HG03108 (cell line): ENCODE measurements at regions not wholly inside any gene's neighbourhood (a gene's known extent, or its start where the extent isn't known, plus 50 kb on each side); places are given as distances from the start of the nearest gene placed in this dataset.
"Not testable (repeated sequence)": the region's sequence is repeated elsewhere in the genome, so short reads cannot be mapped to it uniquely, and the experiment has no call there.

Source experiments
- ATAC-seq: cut with Tn5 transposase; IDR thresholded peaks from one replicate; pipeline ENCODE4 v1.9.1; 2021; ENCODE audit warnings: moderate library complexity; ENCODE audit not compliant: unreplicated experiment

DNA sequence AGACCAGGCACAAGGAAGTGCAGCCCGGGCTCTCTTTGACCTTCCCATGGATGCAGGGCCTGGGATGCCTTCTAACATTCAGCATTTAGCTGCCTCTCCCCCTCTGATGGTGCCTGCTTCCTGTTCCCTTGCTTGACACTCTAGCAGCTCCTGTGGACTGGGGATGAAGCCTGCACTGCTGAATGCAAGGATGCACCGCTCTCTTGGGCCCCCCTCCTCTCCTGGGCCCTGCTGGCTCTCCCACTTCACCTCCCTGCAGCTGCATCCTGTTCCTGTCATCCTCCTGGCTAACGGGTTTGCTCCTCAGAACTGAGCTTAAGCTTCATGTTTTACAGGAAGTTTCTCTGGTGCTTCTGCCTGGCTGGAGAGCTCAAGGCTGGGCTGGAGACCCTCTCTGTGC lies 254.1 kb downstream of the TSN start:
- ATAC-seq: no peak

DNA sequence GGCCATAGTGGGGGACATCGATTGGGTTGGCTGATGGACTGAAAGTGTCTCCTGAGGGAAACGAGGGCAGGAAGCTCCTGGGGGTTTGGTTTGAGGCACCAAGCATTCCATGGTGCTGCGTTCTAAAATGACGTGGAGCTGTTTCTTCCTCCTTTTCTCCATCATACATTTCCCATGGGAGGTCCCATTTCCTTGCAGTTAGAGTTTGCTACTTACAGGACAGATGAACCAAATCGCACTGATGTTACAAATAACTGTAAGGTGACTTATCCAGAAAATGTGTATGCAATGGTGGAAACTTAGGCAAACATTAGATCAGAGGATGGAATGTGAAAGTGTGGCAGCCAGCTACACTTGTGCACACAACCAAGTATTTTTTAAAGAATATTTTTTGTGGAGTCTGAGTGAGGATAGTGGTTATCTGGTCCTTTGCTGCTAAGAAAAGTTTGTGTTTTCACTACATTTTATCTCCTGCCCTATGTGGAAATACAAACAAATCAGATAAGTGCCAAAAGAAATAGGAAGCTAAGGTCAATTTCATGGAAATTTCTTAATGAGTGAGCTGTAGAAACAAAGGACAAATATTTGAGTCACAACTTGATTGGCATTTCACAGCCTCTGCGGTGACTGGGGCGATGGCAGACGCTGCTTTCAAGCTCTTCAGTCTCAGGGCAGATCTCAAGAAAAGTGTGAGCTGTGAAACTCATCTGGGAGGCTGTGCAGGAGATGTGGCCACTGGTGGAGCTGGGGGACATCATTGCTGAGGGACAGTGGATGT lies 256.2 kb downstream of the TSN start:
- no peak for ATAC-seq

DNA sequence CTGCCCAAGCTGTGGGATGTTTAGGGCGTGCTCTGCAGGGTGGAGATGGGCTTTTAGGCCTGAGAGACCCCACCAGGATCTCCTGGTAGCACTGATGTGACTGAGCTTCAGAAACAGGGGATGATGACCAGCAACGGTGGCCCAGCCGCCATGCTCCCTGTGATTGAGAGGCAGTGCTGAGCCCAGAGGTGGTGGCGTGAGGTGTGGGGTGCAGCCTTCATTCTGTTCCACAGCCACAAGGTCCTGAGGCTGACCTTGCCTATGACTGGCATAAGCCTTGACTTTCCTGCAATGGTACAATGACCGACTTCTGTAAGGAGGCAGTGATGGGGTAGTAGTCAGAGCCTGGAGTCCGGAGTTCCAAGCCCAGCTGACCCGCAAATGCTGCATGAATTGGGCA lies 263.3 kb downstream of the TSN start:
- no peak for ATAC-seq

DNA sequence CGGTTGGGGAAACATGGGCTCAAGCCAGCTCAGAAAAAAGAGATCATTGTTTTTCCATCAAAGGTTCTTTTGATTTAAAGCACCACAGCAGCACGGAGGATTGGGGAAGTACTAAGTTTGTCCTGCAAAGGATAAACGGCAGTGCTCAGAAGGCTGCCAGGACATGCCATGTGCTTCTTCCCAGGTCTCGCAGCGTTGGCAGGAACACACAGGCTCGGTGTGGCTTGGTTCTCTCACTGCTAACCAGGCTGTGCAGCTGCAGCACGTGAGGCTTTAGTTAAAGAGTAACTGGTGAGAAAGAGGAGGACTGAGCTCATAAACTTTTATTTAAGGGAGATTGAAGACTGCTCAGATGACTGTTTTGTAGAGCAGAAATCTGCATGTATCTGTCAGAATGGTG lies 264.3 kb downstream of the TSN start:
- ATAC-seq: no peak

DNA sequence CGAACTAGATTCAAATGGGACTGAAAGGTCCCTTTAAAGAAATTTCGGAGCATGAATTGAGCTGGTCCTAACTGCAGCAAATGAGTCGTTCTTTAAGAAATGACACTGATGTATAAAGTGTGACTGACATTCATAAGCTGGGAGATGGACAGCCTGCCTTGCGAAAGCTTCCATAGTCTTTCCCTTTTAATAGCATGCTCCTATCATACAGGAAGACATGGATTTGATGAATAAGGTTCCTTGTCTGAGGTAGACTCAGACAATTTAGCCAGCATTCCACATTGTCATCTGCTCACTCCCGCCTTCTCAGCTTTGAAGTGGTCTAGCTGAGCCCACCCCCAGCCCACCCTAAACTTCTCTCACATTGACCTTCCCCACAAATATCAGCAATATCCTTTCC lies 264.9 kb downstream of the TSN start:
- ATAC-seq: no peak

DNA sequence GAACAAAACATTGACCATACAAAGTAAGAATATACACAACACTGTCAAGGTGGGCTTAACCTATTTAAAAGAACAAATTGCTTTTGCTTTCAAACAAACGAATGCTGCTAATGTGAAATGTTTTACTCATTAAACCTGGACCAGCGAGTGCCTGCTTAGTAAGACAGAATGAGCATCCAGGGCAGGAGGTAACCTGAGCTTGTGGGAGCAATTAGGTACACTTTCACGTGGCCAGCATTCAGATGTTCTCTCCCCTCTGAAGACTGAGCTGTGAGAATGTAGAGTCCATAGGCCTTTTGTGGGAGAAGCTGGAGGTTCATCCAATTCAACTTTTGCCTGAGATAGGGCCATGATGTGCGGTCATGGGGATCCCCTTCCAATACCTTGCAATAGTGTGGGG lies 266.5 kb downstream of the TSN start:
- no peak for ATAC-seq

DNA sequence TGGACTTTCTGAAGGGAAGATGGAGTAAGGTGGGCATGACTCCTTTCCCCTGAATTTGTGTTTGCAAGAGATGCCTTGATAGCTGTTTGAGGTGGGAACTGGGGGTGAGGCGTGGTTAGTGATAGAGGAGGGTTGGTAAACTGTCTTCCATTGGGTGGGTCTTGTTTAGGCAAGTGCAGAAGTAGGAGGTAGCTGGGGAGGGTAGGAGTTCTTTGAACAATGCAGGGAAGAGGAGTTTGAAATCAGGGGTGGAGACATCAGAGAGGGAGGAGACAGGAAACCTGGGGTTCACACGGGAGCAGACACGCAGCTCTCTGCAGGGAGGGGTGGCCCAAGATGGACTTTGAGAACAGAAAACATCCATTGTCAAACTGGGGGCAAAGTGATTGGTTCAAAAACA lies 267.1 kb downstream of the TSN start:
- ATAC-seq: no peak

DNA sequence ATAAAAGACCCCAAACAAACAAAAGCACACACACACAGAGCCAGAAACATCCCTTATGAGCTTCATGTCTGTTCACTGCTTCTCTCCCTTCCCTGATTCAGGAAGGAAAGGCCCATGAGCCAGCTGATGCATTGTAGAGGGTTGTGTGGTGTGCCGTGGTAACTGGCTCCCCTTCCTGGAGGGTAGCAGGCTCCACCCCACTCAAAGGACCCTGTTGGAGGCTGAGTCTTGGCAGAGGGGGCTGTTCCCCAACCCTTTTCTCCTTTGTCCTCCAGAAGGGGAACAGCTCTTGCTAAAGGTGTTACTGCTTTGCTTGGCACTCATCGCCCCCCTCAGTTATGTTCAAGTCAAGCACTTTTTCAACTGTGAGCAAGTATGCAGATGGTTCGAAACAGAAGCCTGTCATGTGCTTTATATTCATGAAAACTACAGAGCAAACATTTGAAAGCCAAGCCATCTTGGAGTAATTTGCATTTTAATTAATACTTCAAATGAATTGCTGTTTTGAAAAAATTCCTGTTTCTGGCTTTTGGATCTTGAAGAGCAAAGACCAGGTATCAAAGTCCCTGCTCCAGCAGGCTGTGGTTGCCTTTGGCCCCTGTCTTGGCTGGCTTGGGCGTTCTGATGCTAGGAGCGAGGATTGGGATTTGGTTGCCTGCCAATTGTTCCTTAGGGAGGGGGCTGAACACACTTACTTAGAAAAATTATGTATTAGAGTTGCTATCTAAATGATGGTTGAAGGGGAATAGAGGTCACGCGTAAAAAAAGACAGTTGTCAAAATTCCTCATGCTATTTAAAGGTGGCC lies 267.8 kb downstream of the TSN start:
- ATAC-seq: no peak

DNA sequence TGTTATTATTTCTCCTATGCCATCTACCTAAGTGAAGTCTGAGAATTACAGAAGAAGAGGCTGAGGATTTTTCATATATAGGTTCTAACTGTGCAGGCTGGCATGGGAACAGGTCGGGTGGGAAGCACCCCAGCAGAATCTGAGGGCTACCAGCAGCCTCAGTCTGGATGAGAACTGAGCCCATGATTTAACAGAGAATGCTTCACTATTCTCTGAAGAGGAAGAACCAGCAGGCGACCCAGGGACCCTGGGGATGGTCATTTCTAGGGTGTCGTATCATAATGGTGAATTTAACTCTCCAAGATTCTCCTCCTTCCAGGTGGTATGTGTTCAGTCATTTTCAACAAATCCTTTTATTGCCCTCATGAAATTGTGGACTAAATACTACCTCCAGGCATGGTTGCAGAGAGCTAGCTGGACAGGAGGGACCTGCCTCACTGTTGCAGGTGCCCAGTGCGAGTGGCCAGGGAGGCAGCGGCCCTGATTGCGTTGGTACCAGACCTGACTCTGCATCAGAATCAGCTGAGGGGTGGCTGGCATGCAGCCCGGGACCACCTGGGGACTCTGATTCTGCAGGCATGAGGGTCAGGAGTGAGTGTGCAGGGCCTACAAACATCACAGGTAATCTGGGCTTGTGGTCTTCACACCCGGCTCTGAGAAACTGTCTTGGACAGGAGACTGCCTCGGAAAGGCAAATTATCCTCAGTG lies 272.2 kb downstream of the TSN start:
- ATAC-seq: no peak

DNA sequence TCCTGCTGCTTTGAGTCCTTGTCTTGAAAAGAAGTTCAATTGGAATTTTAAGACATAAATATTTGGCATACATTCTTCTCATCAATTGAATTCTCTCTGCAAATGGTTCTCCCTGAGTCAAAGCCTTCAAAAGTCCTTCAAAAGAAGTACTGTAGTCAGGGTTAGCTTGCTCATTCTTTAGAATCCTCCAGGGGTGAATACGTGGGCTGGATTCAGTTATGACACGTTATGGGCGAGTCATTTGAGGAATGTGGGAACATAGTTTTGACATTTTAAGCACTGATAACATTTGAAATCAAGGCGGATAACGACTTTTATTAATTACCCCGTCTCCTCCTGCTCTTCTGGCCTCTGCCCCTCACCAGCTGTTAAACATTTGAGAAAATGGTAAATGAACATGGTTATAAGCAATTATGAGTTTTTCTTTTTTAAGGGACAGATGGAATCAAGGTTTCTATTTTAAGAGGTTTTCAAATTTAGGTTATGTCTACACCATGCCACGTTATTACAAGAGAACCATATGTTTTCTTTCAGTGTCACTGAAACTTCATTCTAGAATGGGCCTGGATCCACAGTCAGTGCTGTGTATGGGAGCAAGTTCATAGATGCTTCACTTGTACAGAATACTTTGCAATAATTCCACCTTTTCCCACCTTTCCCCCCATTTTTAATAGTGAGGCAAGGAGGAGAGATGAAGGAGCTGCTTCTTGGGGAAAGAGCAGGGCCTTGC lies 273.1 kb downstream of the TSN start:
- ATAC-seq: no peak

DNA sequence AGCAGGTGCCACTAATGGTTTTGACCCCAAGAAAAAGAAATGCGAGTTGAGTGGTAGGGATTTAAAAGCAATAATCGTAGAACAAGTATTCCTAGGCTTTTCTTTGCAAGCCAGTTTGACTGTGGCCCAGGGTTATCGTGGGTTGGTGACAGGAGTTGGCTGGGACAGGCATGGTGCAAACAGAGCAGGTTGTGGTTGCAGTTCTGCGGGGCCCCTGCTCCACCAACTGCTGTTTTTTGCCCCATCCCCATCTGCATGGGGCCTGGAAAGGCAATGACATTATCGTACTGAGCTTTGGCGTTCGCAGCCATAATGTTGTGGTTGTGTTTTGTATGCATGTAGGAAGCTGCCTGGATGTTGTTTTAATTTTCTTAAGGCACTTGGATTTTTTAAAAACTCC lies 274.0 kb downstream of the TSN start:
- no peak for ATAC-seq

DNA sequence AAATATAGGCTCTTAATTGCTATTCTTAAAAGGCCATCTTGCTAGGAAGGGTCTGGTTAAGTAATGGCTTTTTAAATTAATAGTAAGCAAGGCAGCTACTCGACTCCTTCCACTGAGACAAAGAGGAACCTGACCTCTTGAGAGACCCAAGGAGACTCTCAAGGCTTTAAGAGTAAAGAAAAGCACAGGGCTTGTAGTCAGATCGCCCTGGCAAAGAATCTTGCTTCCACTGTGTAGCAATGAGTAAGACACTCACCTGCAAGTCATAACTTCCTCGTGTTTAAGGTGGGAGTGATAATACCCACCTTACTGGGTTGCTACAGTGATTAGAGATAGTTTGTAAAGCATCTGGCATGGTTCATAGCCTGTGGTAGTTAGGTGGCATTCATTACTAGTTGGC lies 274.5 kb downstream of the TSN start:
- ATAC-seq: no peak

DNA sequence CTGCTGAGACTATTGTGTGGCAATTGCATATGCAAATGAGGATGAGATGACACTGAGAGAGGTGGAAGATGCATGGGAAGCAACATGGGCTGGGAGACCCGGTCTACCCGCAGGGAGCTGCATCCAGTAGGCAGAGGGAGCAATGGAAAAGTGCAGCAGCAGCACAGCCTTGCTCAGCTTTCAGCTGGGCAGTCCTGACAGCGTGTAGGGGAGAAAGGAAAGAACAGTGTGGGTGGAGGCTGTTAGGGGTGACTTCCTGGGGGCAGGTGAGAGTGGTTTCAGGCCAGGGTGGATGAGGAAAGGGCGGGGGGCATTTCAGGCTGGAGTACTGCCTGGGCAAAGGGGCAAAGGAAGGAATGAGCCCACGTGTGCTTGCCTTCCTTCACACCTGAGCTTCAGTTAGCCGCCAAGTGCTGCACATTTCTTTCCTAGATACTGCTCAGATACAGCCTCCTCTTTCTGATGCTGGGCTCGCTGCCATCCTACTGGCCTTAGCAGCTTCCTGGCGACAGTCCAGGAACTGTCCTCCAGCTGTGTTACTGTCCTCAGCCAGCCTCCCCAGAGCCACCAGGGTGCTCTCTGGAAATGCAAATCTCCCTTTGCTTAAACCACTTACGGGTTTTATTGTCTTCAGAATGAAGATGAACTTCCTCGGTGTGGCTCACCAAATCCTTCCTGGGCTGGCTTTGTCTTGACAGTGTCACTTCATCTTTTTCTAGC lies 276.3 kb downstream of the TSN start:
- ATAC-seq: no peak

DNA sequence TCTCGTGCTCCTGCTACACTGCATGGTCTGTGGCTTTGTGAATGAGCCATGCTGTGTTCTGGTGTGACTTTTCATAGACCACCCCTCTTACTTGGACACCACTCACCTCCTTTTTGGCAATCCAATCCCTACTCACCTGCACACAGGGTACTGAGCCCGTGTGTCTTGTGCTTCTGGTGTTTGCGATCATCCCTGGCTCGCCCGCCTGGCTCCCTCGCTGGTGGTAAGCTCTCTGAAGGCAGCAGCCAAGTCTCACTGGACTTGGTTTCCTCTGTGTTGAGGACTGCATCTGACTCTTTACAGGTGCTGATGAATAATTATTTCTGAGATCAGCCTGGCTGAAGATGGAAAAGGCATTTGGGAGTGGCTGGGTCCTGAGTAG lies 276.8 kb downstream of the TSN start:
- ATAC-seq: no peak

DNA sequence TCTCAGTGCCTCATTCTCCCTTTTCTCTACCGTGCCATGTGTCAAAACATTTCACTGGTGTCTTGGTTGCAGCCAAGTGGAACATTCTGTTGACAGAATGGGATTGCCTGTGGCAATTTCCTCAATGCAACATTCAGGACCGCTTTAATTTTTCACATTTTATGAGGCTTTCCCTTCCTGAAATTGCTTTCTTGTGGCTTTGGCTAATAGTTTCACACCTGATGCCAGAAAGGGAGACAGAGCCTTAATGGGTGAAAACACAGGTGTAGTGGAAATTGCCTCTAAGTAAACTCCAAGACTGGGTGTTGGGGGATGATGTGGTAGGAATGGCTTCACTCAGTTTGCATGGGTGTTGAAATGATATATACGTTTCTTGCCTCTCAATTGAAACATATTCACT lies 278.3 kb downstream of the TSN start:
- ATAC-seq: no peak

DNA sequence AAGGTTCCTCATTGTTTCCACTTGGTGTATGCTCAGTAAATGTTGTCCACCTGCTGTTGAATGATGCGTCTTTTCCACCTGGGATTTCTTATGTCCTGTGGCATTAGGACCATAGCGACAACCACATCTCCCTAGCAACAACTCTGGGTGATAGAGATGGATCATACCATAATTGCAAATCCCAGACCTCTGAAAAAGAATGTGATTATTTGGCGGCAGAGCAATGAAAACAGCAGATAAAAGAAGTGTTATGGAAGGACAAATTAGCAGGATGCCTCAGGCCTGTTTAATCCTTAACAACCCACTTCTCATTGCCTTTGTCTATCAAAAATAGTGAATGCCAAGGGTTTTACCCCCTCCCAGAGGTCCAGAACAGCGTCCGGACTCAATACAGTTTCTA lies 278.9 kb downstream of the TSN start:
- no peak for ATAC-seq

DNA sequence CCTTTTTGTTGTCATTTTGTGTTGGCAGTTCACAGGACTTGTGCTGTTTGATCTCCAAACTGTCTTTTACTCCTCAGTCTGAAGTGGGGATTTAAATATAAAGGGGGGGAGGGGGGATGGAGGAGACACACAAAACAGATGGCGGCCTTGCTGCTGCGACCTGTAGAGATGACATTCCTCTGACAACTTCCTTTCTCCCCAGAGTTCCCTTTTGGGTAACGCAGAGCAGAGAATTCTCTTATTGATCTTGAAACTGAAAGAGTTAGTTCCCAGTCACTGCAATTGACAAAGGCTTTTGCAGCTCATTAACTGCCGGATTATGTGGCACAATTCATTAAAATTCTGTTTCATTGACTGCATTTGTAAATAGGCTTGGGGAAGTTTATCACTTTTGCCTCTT lies 279.3 kb downstream of the TSN start:
- ATAC-seq: no peak

DNA sequence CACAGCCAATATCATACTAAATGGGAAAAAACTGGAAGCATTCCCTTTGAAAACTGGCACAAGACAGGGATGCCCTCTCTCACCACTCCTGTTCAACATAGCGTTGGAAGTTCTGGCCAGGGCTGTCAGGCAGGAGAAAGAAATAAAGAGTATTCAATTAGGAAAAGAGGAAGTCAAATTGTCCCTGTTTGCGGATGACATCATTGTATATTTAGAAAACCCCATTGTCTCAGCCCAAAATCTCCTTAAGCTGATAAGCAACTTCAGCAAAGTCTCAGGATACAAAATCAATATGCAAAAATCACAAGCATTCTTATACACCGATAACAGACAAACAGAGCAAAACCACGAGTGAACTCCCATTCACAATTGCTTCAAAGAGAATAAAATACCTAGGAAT lies 283.4 kb downstream of the TSN start:
- ATAC-seq: not testable (repeated sequence)

DNA sequence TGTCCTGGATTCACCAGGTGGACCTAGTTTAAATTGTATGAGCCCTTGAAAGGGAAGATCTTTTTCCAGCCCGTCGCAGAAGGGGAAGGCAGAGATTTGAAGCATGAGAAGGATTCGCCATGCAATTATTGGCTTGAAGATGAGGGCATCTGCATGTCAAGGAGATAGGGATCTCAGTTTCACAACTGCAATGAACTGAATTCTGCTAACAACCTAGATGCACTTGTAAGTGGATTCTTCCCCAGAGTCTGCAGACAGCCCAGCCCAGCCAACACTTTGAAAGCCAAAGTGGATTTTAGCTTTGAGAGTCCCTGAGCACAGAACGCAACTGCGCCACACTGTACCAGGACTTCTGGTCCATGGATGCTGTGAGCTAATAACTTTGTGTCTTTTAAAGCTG lies 286.0 kb downstream of the TSN start:
- ATAC-seq: no peak

DNA sequence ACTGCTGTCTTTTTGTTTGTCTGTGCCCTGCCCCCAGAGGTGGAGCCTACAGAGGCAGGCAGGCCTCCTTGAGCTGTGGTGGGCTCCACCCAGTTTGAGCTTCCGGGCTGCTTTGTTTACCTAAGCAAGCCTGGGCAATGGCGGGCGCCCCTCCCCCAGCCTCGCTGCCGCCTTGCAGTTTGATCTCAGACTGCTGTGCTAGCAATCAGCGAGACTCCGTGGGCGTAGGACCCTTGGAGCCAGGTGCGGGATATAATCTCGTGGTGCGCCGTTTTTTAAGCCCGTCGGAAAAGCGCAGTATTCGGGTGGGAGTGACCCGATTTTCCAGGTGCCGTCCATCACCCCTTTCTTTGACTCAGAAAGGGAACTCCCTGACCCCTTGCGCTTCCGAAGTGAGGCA lies 296.2 kb downstream of the TSN start:
- not testable (repeated sequence) for ATAC-seq

DNA sequence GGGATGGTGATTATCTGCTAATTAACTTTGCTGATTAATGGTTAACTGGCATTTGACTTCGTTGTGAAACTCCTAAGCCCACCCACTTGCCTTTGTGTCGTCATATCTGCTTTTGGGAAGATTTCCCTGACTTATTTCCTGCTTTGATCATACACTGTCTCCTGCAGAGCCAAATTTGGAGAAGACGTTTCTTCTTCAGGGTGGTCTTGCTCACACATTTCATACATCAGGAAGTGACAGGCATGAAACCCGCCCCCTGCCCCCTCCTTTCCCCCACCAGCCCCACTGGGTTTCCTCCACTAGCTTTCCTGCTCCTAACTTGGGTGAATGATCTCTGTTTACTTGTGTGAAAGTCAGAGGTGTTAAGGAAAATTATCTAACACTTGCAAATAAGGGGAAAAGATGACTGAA lies 300.1 kb downstream of the TSN start:
- ATAC-seq: no peak
